ENCODE measurements at regions not wholly inside any gene's neighbourhood (a gene's known extent, or its start where the extent isn't known, plus 50 kb on each side); places are given as distances from the start of the nearest gene placed in this dataset.

- H3K27me3 ChIP-seq (ENCODE audit: control insufficient read depth, insufficient read depth, low read length), result no peaks in the 10 kb centered on the region
- no peaks in the 10 kb centered on the region for H3K9me3 ChIP-seq (ENCODE audit: control insufficient read depth, insufficient read depth, low read length)
- no peak overlapping the region for H3K9ac ChIP-seq (ENCODE audit: low read depth, low read length)
- no peak overlapping the region for H3K27ac ChIP-seq (ENCODE audit: low read depth, low read length)
- H3K4me3 ChIP-seq (ENCODE audit: low read depth, low read length), result no peak overlapping the region
- no peaks in the 10 kb centered on the region for H3K36me3 ChIP-seq (ENCODE audit: control insufficient read depth, insufficient read depth, low read length)
- peaks cover 12% of the 10 kb centered on the region for H3K4me1 ChIP-seq (ENCODE audit: control insufficient read depth, insufficient read depth, low read length)
These were observed 210.6 kb downstream of the DACT1 start for GRCh38 chr14:58848365-58848764.

GRCh38 chr14:58849601-58850000 lies 211.8 kb downstream of the DACT1 start:
- H3K9ac ChIP-seq (ENCODE audit: low read depth, low read length), result no peak overlapping the region
- H3K36me3 ChIP-seq (ENCODE audit: control insufficient read depth, insufficient read depth, low read length), result no peaks in the 10 kb centered on the region
- no peak overlapping the region for H3K27ac ChIP-seq (ENCODE audit: low read depth, low read length)
- H3K4me3 ChIP-seq (ENCODE audit: low read depth, low read length), result no peak overlapping the region
- peaks cover 12% of the 10 kb centered on the region for H3K4me1 ChIP-seq (ENCODE audit: control insufficient read depth, insufficient read depth, low read length)
- no peaks in the 10 kb centered on the region for H3K9me3 ChIP-seq (ENCODE audit: control insufficient read depth, insufficient read depth, low read length)
- no peaks in the 10 kb centered on the region for H3K27me3 ChIP-seq (ENCODE audit: control insufficient read depth, insufficient read depth, low read length)

DNA sequence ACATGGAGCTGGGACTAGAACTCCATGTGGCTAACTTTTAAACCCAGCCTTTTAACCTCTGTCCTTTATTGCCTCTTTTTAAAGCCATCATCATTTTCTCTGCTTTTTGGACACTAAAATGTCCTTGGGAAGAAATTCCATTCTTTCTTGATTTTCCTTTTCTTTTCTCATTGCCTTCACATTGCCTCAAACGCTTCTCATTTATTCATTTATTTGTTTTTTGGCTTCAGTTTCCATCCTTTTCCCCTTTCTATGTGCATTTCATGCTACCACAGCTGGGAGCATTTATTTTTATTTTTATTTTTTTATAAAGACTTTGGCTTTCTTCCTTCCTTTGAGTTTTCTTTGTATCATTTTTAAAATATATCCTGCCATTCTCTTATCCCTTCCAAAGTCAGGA lies 212.2 kb downstream of the DACT1 start:
- no peak overlapping the region for H3K9ac ChIP-seq (ENCODE audit: low read depth, low read length)
- no peak overlapping the region for H3K27ac ChIP-seq (ENCODE audit: low read depth, low read length)
- H3K4me3 ChIP-seq (ENCODE audit: low read depth, low read length), result no peak overlapping the region
- peaks cover 12% of the 10 kb centered on the region for H3K4me1 ChIP-seq (ENCODE audit: control insufficient read depth, insufficient read depth, low read length)
- no peaks in the 10 kb centered on the region for H3K27me3 ChIP-seq (ENCODE audit: control insufficient read depth, insufficient read depth, low read length)
- no peaks in the 10 kb centered on the region for H3K36me3 ChIP-seq (ENCODE audit: control insufficient read depth, insufficient read depth, low read length)
- H3K9me3 ChIP-seq (ENCODE audit: control insufficient read depth, insufficient read depth, low read length), result no peaks in the 10 kb centered on the region

DNA sequence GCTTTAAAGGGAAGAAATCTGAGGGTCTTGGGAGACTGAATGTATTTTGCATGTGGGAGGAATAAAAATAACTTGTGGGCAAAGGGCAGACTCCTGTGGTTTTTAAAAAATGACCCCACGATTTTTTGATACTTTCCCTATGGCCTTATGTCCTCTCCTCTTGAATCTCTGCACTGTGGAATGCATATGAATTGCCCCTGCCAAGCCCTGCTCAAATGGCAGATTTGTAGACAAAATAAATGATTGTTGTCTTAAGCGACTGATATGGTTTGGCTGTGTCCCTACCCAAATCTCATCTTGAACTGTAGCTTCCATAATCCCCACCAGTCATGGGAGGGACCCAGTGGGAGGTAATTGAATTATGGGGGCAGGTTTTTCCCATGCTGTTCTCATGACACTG lies 223.8 kb downstream of the DACT1 start:
- Histone ChIP-seq H3K9me3 (ENCODE audit: control insufficient read depth, insufficient read depth, low read length) (no peaks in the 10 kb centered on the region), H3K9ac (ENCODE audit: low read depth, low read length) (no peak overlapping the region), H3K27ac (ENCODE audit: low read depth, low read length) (no peak overlapping the region)

GRCh38 chr14:58862416-58863160 lies 224.8 kb downstream of the DACT1 start:
- Histone ChIP-seq H3K9ac (ENCODE audit: low read depth, low read length) (no peak overlapping the region), H3K27ac (ENCODE audit: low read depth, low read length) (no peak overlapping the region), H3K4me1 (ENCODE audit: control insufficient read depth, insufficient read depth, low read length) (no peaks in the 10 kb centered on the region), H3K9me3 (ENCODE audit: control insufficient read depth, insufficient read depth, low read length) (no peaks in the 10 kb centered on the region), H3K4me3 (ENCODE audit: low read depth, low read length) (no peak overlapping the region), H3K27me3 (ENCODE audit: control insufficient read depth, insufficient read depth, low read length) (no peaks in the 10 kb centered on the region), H3K36me3 (ENCODE audit: control insufficient read depth, insufficient read depth, low read length) (no peaks in the 10 kb centered on the region)

More for the DNA sequence above, 223.8 kb downstream of the DACT1 start:
- Histone ChIP-seq H3K36me3 (ENCODE audit: control insufficient read depth, insufficient read depth, low read length) (no peaks in the 10 kb centered on the region), H3K4me1 (ENCODE audit: control insufficient read depth, insufficient read depth, low read length) (no peaks in the 10 kb centered on the region), H3K27me3 (ENCODE audit: control insufficient read depth, insufficient read depth, low read length) (no peaks in the 10 kb centered on the region), H3K4me3 (ENCODE audit: low read depth, low read length) (no peak overlapping the region)

GRCh38 chr14:58863661-58864345 lies 226.0 kb downstream of the DACT1 start:
- no peak overlapping the region for H3K4me3 ChIP-seq (ENCODE audit: low read depth, low read length)
- H3K36me3 ChIP-seq (ENCODE audit: control insufficient read depth, insufficient read depth, low read length), result no peaks in the 10 kb centered on the region
- H3K27me3 ChIP-seq (ENCODE audit: control insufficient read depth, insufficient read depth, low read length), result no peaks in the 10 kb centered on the region
- H3K4me1 ChIP-seq (ENCODE audit: control insufficient read depth, insufficient read depth, low read length), result no peaks in the 10 kb centered on the region
- H3K9ac ChIP-seq (ENCODE audit: low read depth, low read length), result no peak overlapping the region
- no peak overlapping the region for H3K27ac ChIP-seq (ENCODE audit: low read depth, low read length)
- no peaks in the 10 kb centered on the region for H3K9me3 ChIP-seq (ENCODE audit: control insufficient read depth, insufficient read depth, low read length)

DNA sequence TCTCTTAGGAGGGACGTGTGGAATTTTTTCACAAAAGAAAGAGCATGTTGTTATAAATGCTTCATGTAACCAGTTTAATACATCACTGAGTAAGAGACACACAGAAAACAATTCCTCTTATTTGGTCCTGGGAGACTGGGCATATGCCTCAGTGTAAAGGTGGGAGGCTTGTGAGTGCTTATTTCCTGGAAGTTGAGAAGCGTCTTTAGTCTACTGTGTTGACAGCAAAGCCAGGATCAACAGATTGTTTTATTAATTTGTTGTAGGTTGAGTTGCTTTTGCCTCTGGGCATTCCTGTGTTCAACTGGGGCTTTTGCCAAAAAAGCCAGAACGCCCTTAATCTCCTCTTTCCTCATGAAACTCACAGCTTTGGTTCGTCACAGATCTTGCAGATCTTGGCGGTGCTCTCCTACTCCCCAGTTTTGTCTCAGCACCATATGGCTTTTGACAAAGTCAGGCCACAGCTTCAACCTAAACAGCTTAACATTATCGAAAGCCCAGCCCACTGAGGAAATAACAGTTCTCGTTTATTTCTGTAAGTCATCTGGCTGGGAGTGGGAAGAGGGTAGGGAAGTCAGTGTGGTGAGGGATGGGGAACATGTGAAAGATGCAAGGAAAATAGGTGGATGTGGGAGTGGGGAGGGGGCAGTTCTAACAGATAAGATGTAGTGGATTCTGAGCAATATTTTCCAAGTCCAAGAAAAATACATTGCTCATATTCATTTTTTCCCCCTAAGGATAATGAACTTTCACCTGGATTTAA lies 227.2 kb downstream of the DACT1 start:
- H3K9me3 ChIP-seq (ENCODE audit: control insufficient read depth, insufficient read depth, low read length), result no peaks in the 10 kb centered on the region
- no peak overlapping the region for H3K27ac ChIP-seq (ENCODE audit: low read depth, low read length)

DNA sequence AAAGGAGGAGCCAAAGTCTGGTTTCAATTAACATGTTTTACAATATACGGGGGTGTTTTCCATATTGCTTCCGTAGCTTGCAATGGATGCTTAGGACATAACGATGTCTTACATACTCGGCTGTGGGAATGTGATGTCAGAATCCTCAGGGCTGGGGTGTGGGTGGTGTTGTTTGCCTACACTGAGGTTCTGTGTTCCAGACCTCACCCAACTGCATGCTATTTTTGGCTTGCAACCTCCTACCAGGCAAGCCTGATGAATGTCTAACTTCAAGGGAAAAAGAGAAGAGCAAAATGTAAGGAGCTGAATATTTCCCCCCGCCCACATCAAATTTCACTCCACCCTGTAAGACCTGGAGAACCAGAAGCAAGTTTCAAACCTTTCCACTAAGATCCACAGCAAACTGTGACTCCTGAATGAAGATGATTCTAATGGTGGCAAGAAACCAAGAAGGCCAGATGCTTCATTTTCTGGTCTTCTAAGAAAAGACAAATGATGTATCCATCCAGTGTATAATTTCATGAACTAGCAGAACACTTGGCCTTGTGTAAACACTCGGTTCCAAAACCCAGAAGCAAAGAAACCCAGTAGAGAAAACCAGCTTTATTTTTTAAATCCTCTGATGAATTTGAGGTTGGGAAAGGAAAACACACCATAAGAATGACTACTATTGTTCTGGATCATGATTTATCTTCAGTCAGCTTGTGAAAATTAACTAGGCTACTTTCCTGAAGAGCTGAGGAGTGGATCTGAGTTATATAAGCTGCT lies 227.9 kb downstream of the DACT1 start:
- Histone ChIP-seq H3K9ac (ENCODE audit: low read depth, low read length) (no peak overlapping the region), H3K27ac (ENCODE audit: low read depth, low read length) (no peak overlapping the region), H3K27me3 (ENCODE audit: control insufficient read depth, insufficient read depth, low read length) (no peaks in the 10 kb centered on the region), H3K9me3 (ENCODE audit: control insufficient read depth, insufficient read depth, low read length) (no peaks in the 10 kb centered on the region), H3K36me3 (ENCODE audit: control insufficient read depth, insufficient read depth, low read length) (no peaks in the 10 kb centered on the region), H3K4me3 (ENCODE audit: low read depth, low read length) (no peak overlapping the region), H3K4me1 (ENCODE audit: control insufficient read depth, insufficient read depth, low read length) (no peaks in the 10 kb centered on the region)

More for the DNA sequence above, 227.2 kb downstream of the DACT1 start:
- Histone ChIP-seq H3K4me3 (ENCODE audit: low read depth, low read length) (no peak overlapping the region), H3K36me3 (ENCODE audit: control insufficient read depth, insufficient read depth, low read length) (no peaks in the 10 kb centered on the region), H3K9ac (ENCODE audit: low read depth, low read length) (no peak overlapping the region), H3K4me1 (ENCODE audit: control insufficient read depth, insufficient read depth, low read length) (no peaks in the 10 kb centered on the region), H3K27me3 (ENCODE audit: control insufficient read depth, insufficient read depth, low read length) (no peaks in the 10 kb centered on the region)

- no peaks in the 10 kb centered on the region for H3K4me1 ChIP-seq (ENCODE audit: control insufficient read depth, insufficient read depth, low read length)
- no peaks in the 10 kb centered on the region for H3K9me3 ChIP-seq (ENCODE audit: control insufficient read depth, insufficient read depth, low read length)
- no peak overlapping the region for H3K27ac ChIP-seq (ENCODE audit: low read depth, low read length)
- H3K4me3 ChIP-seq (ENCODE audit: low read depth, low read length), result no peak overlapping the region
- H3K36me3 ChIP-seq (ENCODE audit: control insufficient read depth, insufficient read depth, low read length), result no peaks in the 10 kb centered on the region
- H3K27me3 ChIP-seq (ENCODE audit: control insufficient read depth, insufficient read depth, low read length), result no peaks in the 10 kb centered on the region
- no peak overlapping the region for H3K9ac ChIP-seq (ENCODE audit: low read depth, low read length)
These were observed 228.6 kb downstream of the DACT1 start for GRCh38 chr14:58866391-58866790.

GRCh38 chr14:58870961-58871360 lies 233.2 kb downstream of the DACT1 start:
- H3K27ac ChIP-seq (ENCODE audit: low read depth, low read length), result no peak overlapping the region
- no peaks in the 10 kb centered on the region for H3K9me3 ChIP-seq (ENCODE audit: control insufficient read depth, insufficient read depth, low read length)
- no peak overlapping the region for H3K4me3 ChIP-seq (ENCODE audit: low read depth, low read length)
- H3K9ac ChIP-seq (ENCODE audit: low read depth, low read length), result no peak overlapping the region
- H3K27me3 ChIP-seq (ENCODE audit: control insufficient read depth, insufficient read depth, low read length), result no peaks in the 10 kb centered on the region
- H3K4me1 ChIP-seq (ENCODE audit: control insufficient read depth, insufficient read depth, low read length), result no peaks in the 10 kb centered on the region
- no peaks in the 10 kb centered on the region for H3K36me3 ChIP-seq (ENCODE audit: control insufficient read depth, insufficient read depth, low read length)

All from HUES48 (cell line).